HG03103 (cell line): ENCODE measurements at regions not wholly inside any gene's neighbourhood (a gene's known extent, or its start where the extent isn't known, plus 50 kb on each side); places are given as distances from the start of the nearest gene placed in this dataset.

Experiments
- ATAC-seq: cut with Tn5 transposase; IDR thresholded peaks from one replicate; pipeline ENCODE4 v1.9.1; 2021; ENCODE audit warnings: low read depth; ENCODE audit not compliant: unreplicated experiment

DNA sequence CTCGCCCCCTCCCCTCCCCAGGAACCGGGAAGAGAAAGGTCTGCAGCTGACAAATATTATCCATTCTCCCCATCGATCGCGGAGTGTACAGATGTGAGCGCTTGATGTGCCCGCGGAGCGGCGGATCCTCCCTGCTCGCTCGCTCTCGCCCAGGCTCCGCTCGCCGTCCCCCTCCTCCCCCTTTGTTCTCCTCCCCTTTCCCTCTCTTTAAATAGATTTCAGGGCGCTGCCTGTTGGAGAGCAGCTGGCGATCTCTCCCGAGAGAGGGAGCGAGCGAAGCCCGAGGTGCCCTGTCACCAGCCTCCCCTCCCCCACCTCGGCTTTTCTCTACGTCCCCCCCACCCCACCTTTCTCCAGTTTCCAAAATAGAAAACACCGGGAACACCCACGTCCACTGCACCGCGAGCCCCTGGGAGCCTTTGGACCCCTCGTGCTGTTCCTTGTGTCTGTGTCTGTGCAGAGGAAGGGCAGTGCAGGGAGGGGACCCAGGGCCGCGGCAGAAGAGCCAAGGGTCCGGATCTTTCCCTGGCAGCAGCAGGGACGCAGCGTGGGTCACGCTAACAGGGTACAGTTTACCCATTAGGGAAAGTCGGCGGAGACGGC is 56.6 kb upstream of the BCOR start:
- no peak for ATAC-seq

DNA sequence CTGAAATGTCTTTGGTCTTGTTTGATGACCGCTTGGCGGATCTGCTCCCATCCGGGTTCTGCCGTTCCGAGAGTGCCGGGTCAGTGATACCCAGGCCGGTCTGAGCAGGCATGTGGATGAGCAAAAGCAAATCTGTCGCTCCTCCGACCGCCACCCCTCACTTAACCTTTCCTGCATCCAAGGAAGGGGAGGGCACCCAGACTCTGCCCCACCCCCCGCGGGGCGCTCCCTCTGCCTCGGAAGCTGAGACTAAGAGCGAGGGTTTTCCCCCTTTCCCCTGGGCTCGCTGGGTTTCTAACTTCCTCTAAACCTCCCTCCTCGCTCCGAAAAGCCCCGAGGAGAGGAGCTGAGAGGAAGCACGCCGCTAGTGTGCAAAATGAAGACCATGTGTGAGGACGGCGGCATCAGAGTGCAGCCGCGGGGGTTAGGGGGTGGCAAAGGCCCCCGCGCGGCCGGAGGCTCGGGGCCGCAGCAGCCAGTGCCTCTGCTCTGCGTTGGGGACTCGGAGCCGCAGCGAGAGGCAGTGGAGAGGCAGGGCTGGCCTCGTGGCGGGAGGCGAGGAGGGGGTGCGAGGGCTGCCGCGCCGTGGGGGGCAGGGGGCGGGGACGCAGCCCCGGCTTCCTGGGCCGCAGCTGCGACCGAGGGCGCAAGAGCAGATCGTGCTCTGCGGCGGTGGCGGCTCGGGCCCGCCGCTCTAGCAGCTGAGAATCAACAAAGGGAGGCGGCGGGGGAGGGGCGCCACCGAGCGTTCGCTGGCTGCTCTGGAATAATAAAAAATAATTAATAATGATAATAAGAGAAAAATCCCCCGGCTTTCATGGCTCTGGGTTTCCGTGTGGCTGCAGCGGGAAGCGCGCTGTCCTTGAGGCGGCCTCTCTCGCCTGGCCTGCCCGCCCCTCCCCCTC is 55.8 kb upstream of the BCOR start:
- ATAC-seq, result peak; percentile 37

DNA sequence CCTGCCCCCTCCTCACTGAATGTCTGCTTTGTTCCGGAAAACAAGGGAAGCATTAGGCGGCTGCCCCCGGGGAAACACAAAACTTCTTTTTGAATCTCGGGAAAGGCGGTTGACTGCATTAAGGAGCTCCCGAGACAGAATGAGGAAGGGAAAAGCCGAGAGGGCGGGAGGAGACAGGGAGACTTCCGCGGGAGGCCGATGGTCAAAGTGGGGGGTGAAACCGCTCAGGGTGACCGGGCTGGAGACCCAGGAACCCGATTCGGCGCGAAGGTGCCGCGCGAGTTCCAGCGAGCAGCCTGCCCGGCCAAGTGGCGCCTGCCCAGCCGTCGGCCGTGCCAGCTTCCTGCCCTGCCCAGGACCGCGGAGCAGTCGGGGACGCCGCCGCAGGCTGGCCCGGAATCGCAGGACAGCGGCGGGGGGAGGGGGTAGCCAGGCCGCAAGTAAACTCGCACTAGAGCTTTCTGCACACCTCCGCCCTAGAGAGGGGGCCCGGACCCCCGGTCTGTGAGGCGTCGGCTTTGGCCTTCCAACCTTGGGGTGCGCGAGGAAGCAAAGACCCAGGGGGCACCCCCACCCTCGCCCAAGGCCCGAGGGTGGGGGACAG is 55.1 kb upstream of the BCOR start:
- peak; percentile 16 for ATAC-seq

DNA sequence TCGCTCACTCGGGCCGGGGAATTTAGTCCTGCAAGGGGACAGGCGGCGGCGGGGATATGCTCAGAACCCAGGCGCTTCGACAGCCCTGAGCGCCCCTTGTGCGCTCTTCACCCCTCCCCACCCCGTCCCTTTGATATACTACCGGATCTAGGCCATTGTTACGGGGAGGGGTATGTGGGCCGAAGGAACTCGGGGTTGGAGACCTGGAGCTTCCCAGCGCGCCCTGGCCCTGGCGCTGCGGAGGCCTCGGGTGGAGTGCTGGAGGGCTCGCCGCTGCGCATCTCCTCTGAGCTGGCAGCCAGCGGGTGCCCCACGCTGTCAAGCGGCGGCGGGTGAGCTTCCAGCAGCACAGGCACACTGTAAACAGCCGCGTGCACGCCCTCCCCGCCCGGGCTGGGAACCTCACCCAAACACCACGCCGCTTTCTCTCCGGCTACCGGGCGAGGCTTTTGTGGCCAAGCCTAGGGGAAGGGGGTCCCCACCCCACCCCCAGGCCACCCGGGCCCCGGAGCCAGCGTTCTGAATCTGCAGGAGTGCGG is 54.5 kb upstream of the BCOR start:
- ATAC-seq, result no peak

DNA sequence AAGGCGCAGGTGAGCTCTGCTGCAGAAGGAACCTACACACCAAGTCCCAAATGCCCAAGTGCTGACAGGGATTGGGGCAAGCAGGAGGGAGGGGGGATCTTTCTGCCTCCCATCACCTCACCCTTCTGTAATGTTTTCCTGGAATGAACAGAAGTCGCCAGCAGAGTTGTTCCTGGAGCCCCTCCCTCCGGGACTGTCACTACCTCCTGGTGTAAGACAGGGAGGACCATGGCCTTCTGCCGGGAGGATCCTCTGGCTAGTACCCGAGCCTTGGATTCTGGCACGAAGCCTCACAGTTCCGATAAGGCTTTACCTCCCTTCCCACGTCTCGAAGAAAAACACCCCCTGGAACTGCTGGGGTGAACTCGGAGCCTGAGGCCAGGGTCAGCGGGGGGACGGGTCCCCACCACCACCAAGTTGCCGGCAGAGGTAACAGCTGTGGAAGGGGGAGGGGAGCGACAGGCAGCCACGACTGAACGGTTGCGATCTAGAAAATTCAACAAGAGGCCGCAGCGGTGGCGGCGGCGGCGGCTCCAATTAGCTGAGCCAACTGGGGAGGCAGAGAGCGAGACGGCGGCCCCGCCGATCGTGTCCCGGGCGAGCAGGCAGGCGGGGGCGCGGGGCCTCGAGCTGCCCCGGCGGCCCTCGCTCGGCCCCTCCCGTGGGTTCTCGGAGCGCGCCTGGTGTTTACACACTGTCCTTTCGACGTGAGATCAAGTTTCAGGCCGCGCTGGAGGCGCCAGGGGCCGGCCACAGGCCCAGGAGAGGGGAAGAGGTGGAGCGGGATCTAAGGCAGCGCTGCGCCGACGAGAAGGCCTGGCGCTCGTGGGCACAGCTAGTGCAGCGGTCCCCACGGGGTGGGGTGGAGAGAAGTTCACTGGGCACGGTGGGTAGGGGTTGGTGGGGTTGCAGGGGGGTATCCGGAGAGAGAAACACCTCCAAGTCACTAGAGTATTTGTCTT is 53.7 kb upstream of the BCOR start:
- ATAC-seq, result no peak

DNA sequence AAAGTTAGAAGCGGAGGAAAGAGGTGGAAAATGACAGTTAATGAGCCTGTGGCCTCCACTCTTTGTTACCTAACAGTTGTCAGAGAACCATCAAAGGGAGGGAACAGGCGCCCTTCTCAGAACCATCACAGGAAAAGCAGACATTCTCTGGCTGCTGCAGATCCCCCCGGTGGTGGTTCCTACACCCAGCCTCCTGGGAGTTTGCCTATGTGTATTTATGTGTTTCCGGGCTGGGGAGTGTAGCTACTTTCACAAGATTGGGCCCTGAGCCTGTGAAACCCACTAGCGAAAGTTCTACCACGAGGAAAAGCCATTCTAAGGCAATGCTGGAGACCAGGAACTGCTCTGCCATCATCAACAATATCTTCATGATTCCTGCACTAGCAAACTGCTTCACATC is 52.7 kb upstream of the BCOR start:
- ATAC-seq, result no peak

DNA sequence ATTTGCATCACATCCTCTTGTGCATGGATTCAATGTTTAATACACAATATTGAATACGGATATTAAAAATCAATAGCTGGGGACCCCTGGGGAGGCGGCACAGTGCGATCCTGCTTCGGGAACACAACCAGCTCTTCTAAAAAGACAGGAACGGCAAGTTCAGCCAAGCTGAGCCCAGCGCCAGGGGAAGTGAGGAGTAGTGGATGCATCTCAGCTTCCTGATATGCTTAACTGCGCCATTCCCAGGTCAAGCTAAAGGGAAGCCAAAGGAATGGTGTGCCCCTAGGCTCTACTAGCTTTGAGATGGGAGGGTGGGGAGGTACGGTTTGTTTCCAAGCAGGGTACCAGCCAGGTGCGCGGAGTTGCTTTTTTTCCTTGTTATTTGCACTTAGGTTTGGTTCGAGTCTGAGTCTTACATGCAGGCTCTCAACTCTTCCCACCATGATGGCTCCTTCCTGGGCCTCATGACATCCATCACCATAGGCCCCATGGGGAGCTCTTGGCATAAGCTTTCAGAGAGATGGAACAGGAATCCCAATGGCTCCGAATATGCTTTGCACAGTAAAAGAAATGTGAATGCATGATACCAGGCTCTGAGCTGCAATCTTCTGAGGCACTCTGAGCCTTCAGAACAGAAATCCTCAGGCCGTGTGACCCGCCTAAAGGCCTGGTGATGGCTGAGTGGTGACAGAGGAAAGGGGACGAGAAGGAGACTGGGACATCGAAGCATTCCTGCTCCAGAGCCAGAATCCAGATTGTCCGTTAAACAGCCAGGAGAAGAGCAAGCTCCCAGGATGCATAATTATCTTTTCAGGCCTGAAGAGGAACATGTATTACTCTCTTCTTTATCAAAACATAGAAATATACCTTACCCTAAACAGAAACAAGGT is 51.8 kb upstream of the BCOR start:
- ATAC-seq, result no peak

DNA sequence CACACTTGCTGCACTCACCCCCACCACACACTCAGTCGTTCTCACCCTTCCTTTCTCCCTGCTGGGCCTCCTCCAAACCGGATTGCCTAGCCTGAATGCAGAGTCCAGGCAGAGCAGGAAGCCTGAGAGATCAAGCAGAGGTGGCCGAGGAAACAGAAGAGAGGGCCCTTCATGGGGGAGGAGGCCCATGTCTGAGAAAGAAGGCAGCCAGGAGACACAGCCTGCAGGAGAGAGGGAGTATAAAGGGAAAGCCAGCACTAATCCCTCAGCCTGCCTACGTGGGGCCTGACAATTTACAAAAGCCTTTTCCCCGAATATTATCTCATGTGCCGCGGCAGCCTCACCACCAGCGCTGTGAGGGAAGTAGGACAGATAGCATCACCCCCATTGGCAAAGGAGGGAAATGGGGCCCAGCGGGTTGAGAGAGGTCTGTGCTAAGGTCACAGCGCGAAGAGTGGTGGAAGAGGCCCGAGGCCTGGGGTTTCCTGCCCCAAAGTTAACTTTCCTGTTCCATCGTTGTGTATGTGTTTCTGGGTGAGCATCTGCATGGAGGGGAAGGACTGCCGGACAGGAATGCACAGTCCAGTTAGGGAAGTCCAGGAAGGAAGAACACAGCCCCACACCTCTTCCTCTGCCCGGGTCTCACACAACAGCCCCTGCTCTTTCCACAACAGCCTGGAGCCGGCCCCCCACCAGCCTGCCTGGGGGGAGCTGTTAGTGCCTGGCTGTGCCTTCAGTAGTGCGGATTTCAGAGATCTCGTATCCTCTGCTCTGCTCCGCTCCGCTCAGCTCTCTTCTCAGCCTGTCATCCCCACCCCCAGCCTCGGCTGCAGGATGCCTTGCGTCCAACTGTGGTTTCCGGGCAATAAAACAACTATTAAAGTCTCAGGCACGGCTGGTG is 50.9 kb upstream of the BCOR start:
- no peak for ATAC-seq

DNA sequence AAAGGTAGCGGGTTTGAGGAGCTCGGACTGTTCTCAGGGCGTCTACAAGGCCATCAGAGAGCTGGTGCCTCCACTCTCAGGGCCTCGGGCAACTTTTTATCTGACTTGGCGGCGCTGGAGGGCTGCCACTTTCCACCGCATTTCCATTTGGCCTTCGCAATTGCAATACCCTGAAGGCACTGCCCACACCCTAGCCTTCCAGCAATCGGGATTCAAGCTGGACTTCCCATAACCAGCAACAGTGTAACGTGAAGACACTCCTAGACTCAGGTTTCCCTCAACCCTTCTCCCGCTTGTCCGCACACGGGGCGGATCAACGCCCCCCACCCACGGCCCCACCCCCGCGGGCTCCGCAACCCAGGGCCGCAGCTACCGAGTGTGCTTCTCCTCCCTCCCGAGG is 50.2 kb upstream of the BCOR start:
- no peak for ATAC-seq
